ENCODE measurements at regions not wholly inside any gene's neighbourhood (a gene's known extent, or its start where the extent isn't known, plus 50 kb on each side); places are given as distances from the start of the nearest gene placed in this dataset.

DNA sequence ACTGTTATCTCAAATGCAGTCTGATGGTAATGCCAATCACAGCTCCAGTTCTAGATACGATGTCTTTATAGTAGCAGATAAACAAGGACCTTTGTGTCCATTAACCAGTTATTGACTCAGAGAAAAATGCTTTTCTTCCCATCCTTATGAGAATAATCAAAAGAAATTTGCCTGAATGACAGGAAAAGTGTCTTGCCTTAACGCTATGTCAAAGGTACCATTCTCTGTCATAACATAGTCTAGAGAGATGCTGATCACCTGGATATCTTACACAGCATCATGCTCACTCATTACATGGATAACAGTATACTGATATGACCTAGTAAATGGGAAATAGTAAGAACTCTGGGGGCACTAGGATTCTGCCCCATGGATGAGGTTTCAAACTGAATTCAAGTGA, 151.7 kb upstream of the NEGR1 start:
- TF ChIP-seq, protein P1, sequence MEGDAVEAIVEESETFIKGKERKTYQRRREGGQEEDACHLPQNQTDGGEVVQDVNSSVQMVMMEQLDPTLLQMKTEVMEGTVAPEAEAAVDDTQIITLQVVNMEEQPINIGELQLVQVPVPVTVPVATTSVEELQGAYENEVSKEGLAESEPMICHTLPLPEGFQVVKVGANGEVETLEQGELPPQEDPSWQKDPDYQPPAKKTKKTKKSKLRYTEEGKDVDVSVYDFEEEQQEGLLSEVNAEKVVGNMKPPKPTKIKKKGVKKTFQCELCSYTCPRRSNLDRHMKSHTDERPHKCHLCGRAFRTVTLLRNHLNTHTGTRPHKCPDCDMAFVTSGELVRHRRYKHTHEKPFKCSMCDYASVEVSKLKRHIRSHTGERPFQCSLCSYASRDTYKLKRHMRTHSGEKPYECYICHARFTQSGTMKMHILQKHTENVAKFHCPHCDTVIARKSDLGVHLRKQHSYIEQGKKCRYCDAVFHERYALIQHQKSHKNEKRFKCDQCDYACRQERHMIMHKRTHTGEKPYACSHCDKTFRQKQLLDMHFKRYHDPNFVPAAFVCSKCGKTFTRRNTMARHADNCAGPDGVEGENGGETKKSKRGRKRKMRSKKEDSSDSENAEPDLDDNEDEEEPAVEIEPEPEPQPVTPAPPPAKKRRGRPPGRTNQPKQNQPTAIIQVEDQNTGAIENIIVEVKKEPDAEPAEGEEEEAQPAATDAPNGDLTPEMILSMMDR (IDR thresholded peaks at IDR 0.05) = no peak
- TF ChIP-seq ZFX (IDR thresholded peaks at IDR 0.05; ENCODE audit: borderline replicate concordance) = no peak

All from 22Rv1 (cell line).